Mucosa of descending colon (tissue), 3 donors: ENCODE measurements at regions not wholly inside any gene's neighbourhood (a gene's known extent, or its start where the extent isn't known, plus 50 kb on each side); places are given as distances from the start of the nearest gene placed in this dataset.

Source experiments
- ATAC-seq: fragments of 200-7000 bp; cut with Tn5 transposase; one replicate; pipeline ENCODE4 v1.9.1; 2020; ENCODE audit warnings: mild to moderate bottlenecking, moderate library complexity
- DNase-seq, 3 donors: peaks; one replicate each; pipeline ENCODE4 v3.0.0-alpha.2; 2020
- H3K36me3 ChIP-seq: fragments of 200-600 bp; one replicate; pipeline ENCODE4 v1.8.0; 2021; ENCODE audit warnings: low read depth, mild to moderate bottlenecking
- H3K4me1 ChIP-seq: fragments of 200-600 bp; one replicate; pipeline ENCODE4 v1.8.0; 2021; ENCODE audit warnings: low read depth, mild to moderate bottlenecking
- H3K4me3 ChIP-seq: fragments of 200-600 bp; one replicate; pipeline ENCODE4 v1.8.0; 2021; ENCODE audit warnings: mild to moderate bottlenecking
- H3K9me3 ChIP-seq: fragments of 200-600 bp; one replicate; pipeline ENCODE4 v1.8.0; 2021; ENCODE audit warnings: mild to moderate bottlenecking
- intact Hi-C, 2 donors: fragments of 100-400 bp; cut with DNase I in 1 of 2; cut with micrococcal nuclease in 1 of 2; formaldehyde crosslinking; loops; one replicate each; pipeline versions ENCODE4 v1.11.0 to v1.11.1; 2022; cut with DNase I, micrococcal nuclease
- TF ChIP-seq, protein P1 (sequence below): fragments of 200-600 bp; IDR thresholded peaks from one replicate; pipeline ENCODE4 v1.8.0; 2022; ENCODE audit warnings: antibody characterized with exemption, mild to moderate bottlenecking
- donor health status: DM: no; HTN: no; CAD: no; lungs with moderate emphysema.
- donor health status: DM: no; HTN: no; CAD: no.
- donor health status: DM: no; HTN: yes; CAD: no.

DNA sequence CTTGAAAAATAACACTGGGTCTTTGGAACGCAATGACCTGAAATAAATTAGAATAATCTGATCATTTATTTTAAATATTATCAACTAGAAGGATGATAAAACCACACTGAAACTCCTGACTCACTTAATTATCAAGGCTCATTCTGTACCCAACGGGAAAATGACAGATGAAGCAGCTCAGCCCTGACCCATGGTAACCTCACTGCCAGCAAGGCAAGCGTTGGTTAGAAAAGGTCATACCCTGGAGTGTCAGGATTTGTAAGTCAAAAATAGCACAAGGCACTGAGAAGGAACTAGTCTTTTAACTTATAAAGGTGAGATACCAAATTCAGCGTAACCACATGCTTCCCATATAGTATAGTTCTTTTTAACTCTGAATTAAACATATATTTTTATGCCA lies 277.5 kb downstream of the ETAA1 start:
- ATAC-seq (no peak), DNase-seq (no peak)
- Histone ChIP-seq H3K9me3 (no peaks in the 10 kb centered on the region), H3K4me3 (no peak overlapping the region), H3K4me1 (no peaks in the 10 kb centered on the region), H3K36me3 (no peaks in the 10 kb centered on the region)
- TF ChIP-seq, protein P1, sequence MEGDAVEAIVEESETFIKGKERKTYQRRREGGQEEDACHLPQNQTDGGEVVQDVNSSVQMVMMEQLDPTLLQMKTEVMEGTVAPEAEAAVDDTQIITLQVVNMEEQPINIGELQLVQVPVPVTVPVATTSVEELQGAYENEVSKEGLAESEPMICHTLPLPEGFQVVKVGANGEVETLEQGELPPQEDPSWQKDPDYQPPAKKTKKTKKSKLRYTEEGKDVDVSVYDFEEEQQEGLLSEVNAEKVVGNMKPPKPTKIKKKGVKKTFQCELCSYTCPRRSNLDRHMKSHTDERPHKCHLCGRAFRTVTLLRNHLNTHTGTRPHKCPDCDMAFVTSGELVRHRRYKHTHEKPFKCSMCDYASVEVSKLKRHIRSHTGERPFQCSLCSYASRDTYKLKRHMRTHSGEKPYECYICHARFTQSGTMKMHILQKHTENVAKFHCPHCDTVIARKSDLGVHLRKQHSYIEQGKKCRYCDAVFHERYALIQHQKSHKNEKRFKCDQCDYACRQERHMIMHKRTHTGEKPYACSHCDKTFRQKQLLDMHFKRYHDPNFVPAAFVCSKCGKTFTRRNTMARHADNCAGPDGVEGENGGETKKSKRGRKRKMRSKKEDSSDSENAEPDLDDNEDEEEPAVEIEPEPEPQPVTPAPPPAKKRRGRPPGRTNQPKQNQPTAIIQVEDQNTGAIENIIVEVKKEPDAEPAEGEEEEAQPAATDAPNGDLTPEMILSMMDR = no peak
- intact Hi-C loops = no loop called here

DNA sequence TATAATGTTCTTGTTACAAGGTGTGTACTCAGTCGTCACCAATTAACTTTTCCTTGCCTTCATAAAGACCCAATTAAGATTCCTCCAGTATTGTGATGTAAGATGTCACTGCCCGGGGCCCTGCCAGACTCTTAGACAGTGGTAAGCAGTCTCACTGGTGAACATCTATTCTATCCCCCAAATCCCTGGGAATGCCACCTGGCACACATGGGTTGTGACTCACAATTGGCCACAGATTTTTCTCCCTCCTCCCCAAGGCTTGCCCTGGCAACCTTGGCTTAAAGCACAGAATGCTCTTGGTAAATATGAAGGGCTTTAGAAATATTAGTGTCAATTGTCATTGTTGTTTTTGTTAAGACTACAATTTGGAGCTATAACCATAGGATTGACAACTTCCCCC lies 287.9 kb downstream of the ETAA1 start:
- H3K9me3 ChIP-seq = no peaks in the 10 kb centered on the region
- intact Hi-C loops = no loop called here
- H3K4me1 ChIP-seq = no peaks in the 10 kb centered on the region
- ATAC-seq = no peak
- TF ChIP-seq, protein P1 = no peak
- no peak for DNase-seq
- H3K36me3 ChIP-seq = no peaks in the 10 kb centered on the region
- no peak overlapping the region for H3K4me3 ChIP-seq

DNA sequence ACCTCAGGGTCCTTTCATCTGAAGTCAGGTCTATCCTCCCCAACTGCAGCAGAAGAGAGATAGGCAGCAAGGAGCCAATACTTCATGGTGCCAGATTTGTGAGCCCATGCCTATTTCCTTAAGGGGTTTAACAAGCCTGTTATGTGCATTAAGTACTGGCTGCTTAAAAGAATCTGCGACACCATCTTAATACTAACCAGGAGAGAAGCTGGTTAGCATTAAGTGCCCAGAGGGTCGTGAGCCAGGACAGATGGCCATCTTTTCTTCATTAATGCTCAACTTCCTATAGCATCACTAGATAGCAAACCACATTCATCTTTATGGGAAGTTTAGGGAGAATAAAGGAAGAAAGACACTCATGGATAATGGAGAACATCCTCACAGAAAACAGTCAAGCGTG lies 289.1 kb downstream of the ETAA1 start:
- H3K9me3 ChIP-seq = no peaks in the 10 kb centered on the region
- DNase-seq = no peak
- TF ChIP-seq, protein P1 = no peak
- intact Hi-C loops = no loop called here
- ATAC-seq = no peak
- H3K4me1 ChIP-seq = no peaks in the 10 kb centered on the region
- H3K4me3 ChIP-seq = no peak overlapping the region
- H3K36me3 ChIP-seq = no peaks in the 10 kb centered on the region

DNA sequence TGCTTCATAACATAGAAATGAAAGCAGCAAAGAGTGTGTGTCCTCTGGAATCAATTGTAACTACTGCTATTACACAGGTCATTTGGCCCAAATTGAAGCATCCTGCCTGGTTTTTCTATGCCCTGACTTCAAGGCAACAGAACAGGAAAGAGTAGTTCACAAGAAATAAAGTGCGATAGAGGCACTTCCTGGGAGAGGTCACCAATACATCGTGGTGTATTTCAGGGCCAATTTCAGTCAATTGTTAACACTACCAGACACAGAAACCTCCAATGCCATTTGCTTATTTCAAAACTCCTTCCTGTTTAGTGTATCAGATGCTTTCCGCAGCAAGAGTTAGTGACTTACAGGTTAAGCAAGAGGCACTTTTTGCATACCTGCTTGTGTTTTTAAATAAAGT lies 292.1 kb downstream of the ETAA1 start:
- H3K4me1 ChIP-seq = no peaks in the 10 kb centered on the region
- no peak for ATAC-seq
- no peak for DNase-seq
- H3K9me3 ChIP-seq = no peaks in the 10 kb centered on the region
- H3K36me3 ChIP-seq = no peaks in the 10 kb centered on the region
- no peak overlapping the region for H3K4me3 ChIP-seq
- TF ChIP-seq, protein P1 = no peak
- intact Hi-C loops = no loop called here

DNA sequence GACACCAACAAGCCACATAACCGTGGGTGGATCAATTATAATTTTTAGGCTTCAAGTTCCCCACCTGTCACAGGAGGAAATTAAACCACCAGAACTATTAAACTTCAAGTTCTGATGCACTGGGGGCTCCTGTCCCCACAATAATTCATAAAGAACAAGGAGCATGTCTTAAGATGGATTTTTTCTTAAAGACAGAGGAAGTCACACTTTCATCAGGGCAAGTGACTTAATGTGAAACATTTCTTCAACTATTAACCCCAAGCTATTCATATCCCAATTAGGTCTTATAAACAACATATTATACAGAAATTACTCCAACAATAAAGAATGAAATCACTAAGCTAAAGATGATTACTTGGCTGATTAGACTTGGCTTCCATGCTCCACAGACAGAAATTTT lies 292.5 kb downstream of the ETAA1 start:
- intact Hi-C loops = no loop called here
- ATAC-seq (no peak), DNase-seq (no peak)
- TF ChIP-seq, protein P1 = no peak
- no peak overlapping the region for H3K4me3 ChIP-seq
- H3K4me1 ChIP-seq = no peaks in the 10 kb centered on the region
- H3K9me3 ChIP-seq = no peaks in the 10 kb centered on the region
- H3K36me3 ChIP-seq = no peaks in the 10 kb centered on the region

DNA sequence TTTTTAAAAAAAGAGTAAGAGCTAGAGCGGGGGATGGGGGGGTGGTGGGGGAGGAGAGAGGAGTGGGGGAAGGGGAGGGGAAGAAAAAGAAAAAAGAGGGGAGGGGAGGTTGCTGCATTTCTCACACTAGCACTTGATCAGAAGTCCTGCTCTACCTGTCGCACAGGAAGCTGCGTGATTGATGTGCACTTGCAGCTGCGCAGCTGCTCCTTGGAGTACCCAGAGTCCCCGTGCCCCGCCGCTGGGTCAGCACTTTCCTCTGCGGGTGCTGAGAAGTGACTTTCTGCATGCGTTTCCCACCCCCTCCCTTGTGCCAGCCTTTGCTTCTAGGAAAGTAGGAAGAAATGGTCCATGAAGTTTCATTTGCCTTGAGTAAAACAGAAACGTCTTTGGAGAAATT lies 297.3 kb downstream of the ETAA1 start:
- Histone ChIP-seq H3K36me3 (no peaks in the 10 kb centered on the region), H3K4me3 (no peak overlapping the region), H3K4me1 (no peaks in the 10 kb centered on the region), H3K9me3 (no peaks in the 10 kb centered on the region)
- intact Hi-C loops = no loop called here
- ATAC-seq = no peak
- no peak for DNase-seq
- TF ChIP-seq, protein P1 = no peak
